Natural killer cell (primary cell): ENCODE measurements at regions not wholly inside any gene's neighbourhood (a gene's known extent, or its start where the extent isn't known, plus 50 kb on each side); places are given as distances from the start of the nearest gene placed in this dataset.
A peak's percentile ranks its signal among the peaks of the same experiment; 100 is the strongest.

Experiments used
- ATAC-seq, 3 donors: fragments of 150-1000 bp in 2 of 3; fragments of 200-7000 bp in 1 of 3; cut with Tn5 transposase; 1 replicate in 1 of 3; 2 replicates in 2 of 3; pipeline ENCODE4 v1.10.0; 2021; ENCODE audit warnings: mild to moderate bottlenecking in 2 of 3, moderate library complexity in 2 of 3
- DNase-seq, 2 donors: peaks; one replicate each; pipeline versions ENCODE4 v3.0.0 to v3.0.0-alpha.2; 2013 to 2021; ENCODE audit warnings: mixed read lengths in 1 of 2
- H3K27ac ChIP-seq: one replicate; pipeline ENCODE4 v1.5.1; 2013; ENCODE audit warnings: mild to moderate bottlenecking, low read length
- H3K27me3 ChIP-seq: one replicate; pipeline ENCODE4 v1.6.1; 2013; ENCODE audit warnings: low read length; ENCODE audit not compliant: control insufficient read depth, insufficient read depth
- H3K36me3 ChIP-seq: one replicate; pipeline ENCODE4 v1.6.1; 2013; ENCODE audit warnings: low read length; ENCODE audit not compliant: control insufficient read depth, insufficient read depth
- H3K4me1 ChIP-seq: one replicate; pipeline ENCODE4 v1.6.1; 2013; ENCODE audit warnings: low read length; ENCODE audit not compliant: control insufficient read depth, insufficient read depth
- H3K4me3 ChIP-seq: one replicate; pipeline ENCODE4 v1.5.1; 2013; ENCODE audit warnings: low read length
- H3K9me3 ChIP-seq: one replicate; pipeline ENCODE4 v1.6.1; 2013; ENCODE audit warnings: low read length; ENCODE audit not compliant: control insufficient read depth, insufficient read depth
- H3K27ac Mint-ChIP-seq, 2 donors: one replicate each; pipeline ENCODE4 v1.8.0; 2022; ENCODE audit warnings: mild to moderate bottlenecking in 2 of 2, mixed read lengths in 2 of 2, moderate library complexity in 1 of 2
- H3K27me3 Mint-ChIP-seq, 2 donors: one replicate each; pipeline ENCODE4 v1.8.0; 2022; ENCODE audit warnings: low read depth in 2 of 2, mixed read lengths in 2 of 2
- H3K36me3 Mint-ChIP-seq: one replicate; pipeline ENCODE4 v1.8.0; 2022; ENCODE audit warnings: mixed read lengths
- H3K4me1 Mint-ChIP-seq, 2 donors: one replicate each; pipeline ENCODE4 v1.8.0; 2022; ENCODE audit warnings: mixed read lengths in 2 of 2
- H3K4me3 Mint-ChIP-seq: one replicate; pipeline ENCODE4 v1.8.0; 2022; ENCODE audit warnings: mild to moderate bottlenecking, moderate library complexity, mixed read lengths
- H3K9me3 Mint-ChIP-seq, 2 donors: one replicate each; pipeline ENCODE4 v1.8.0; 2022; ENCODE audit warnings: mixed read lengths in 2 of 2
- CTCF ChIP-seq: fragments of 200-600 bp; IDR thresholded peaks from one replicate; pipeline ENCODE4 v1.8.0; 2022; ENCODE audit warnings: antibody characterized with exemption
- WGBS: methylation state at CpG from one replicate; pipeline ENCODE4 v1.1.7; 2013; ENCODE audit warnings: missing lambda C conversion rate; ENCODE audit not compliant: insufficient coverage; 5-methylcytosine and 5-hydroxymethylcytosine counted together
- intact Hi-C: fragments of 100-400 bp; cut with micrococcal nuclease; formaldehyde crosslinking; loops from one replicate; pipeline ENCODE4 v1.14.2; 2022

- ATAC-seq (no peak), DNase-seq (no peak)
- Histone ChIP-seq H3K4me1 (peaks cover 46% of the 10 kb centered on the region), H3K36me3 (no peaks in the 10 kb centered on the region), H3K27ac (no peak overlapping the region), H3K4me3 (no peak overlapping the region), H3K9me3 (peaks cover 11% of the 10 kb centered on the region), H3K27me3 (no peaks in the 10 kb centered on the region)
- H3K27ac Mint-ChIP-seq, result peak overlapping the region in 1 of 2 donors; percentile 14
- peaks cover 53 to 93% of the 10 kb centered on the region in 2 donors for H3K4me1 Mint-ChIP-seq
- intact Hi-C loops, result no loop called here
- 85% methylated on average over 1 of the region's 2 CpGs for WGBS
- H3K9me3 Mint-ChIP-seq, result no peaks in the 10 kb centered on the region
- H3K36me3 Mint-ChIP-seq, result peaks cover 21% of the 10 kb centered on the region
- peak overlapping the region; percentile 67 for H3K4me3 Mint-ChIP-seq
- peaks cover 7 to 52% of the 10 kb centered on the region in 2 donors for H3K27me3 Mint-ChIP-seq
- TF ChIP-seq CTCF, result no peak
Observed at GRCh38 chr2:12043131-12043530, 296.7 kb downstream of the LPIN1 start.

GRCh38 chr2:12044857-12045256, 298.4 kb downstream of the LPIN1 start:
- WGBS, result 12% methylated on average over 8 of the region's 8 CpGs
- no peak overlapping the region for H3K4me3 ChIP-seq
- DNase-seq, result peak; percentile 26 to 64
- no peak for TF ChIP-seq CTCF
- H3K4me1 Mint-ChIP-seq, result peaks cover 63 to 96% of the 10 kb centered on the region in 2 donors
- H3K36me3 ChIP-seq, result no peaks in the 10 kb centered on the region
- H3K27ac ChIP-seq, result peak overlapping the region; percentile 30
- peaks cover 21% of the 10 kb centered on the region for H3K36me3 Mint-ChIP-seq
- intact Hi-C loops, result loop anchor here (2.0 kb wide), 1 partner anchor 18 kb away; no protein-coding TSS in a partner anchor
- H3K4me1 ChIP-seq, result peaks cover 61% of the 10 kb centered on the region
- peak overlapping the region; percentile 1 to 81 for H3K27ac Mint-ChIP-seq
- peaks cover 4% of the 10 kb centered on the region for H3K27me3 ChIP-seq
- H3K9me3 ChIP-seq, result peaks cover 2% of the 10 kb centered on the region
- peak; percentile 77 to 86 (median 86) for ATAC-seq
- H3K27me3 Mint-ChIP-seq, result peaks cover 7 to 41% of the 10 kb centered on the region in 2 donors
- H3K4me3 Mint-ChIP-seq, result peak overlapping the region; percentile 67
- H3K9me3 Mint-ChIP-seq, result no peaks in the 10 kb centered on the region

GRCh38 chr2:12045864-12046291, 299.4 kb downstream of the LPIN1 start:
- Mint-ChIP-seq H3K36me3 (peaks cover 21% of the 10 kb centered on the region), H3K4me1 (peaks cover 73 to 96% of the 10 kb centered on the region in 2 donors), H3K27ac (peak overlapping the region in 1 of 2 donors; percentile 56), H3K9me3 (no peaks in the 10 kb centered on the region), H3K27me3 (peaks cover 7 to 40% of the 10 kb centered on the region in 2 donors), H3K4me3 (peak overlapping the region; percentile 58)
- intact Hi-C loops, result loop anchor here (2.0 kb wide), 1 partner anchor 17 kb away; no protein-coding TSS in a partner anchor
- ATAC-seq (no peak), DNase-seq (no peak)
- Histone ChIP-seq H3K4me1 (peaks cover 64% of the 10 kb centered on the region), H3K4me3 (no peak overlapping the region), H3K27me3 (peaks cover 4% of the 10 kb centered on the region), H3K9me3 (no peaks in the 10 kb centered on the region), H3K36me3 (no peaks in the 10 kb centered on the region), H3K27ac (no peak overlapping the region)
- 61% methylated on average over 8 of the region's 9 CpGs for WGBS
- TF ChIP-seq CTCF, result no peak

- 93% methylated on average over 2 of the region's 4 CpGs for WGBS
- TF ChIP-seq CTCF, result no peak
- DNase-seq (no peak), ATAC-seq (no peak)
- Histone ChIP-seq H3K9me3 (no peaks in the 10 kb centered on the region), H3K4me3 (no peak overlapping the region), H3K4me1 (peaks cover 64% of the 10 kb centered on the region), H3K27me3 (peaks cover 4% of the 10 kb centered on the region), H3K36me3 (no peaks in the 10 kb centered on the region), H3K27ac (no peak overlapping the region)
- Mint-ChIP-seq H3K9me3 (no peaks in the 10 kb centered on the region), H3K4me3 (peak overlapping the region; percentile 58), H3K27ac (peak overlapping the region in 1 of 2 donors; percentile 61), H3K36me3 (peaks cover 21% of the 10 kb centered on the region), H3K27me3 (peaks cover 7 to 35% of the 10 kb centered on the region in 2 donors), H3K4me1 (peaks cover 78 to 93% of the 10 kb centered on the region in 2 donors)
- intact Hi-C loops, result no loop called here
Observed at GRCh38 chr2:12046641-12047040, 300.2 kb downstream of the LPIN1 start.
